ENCODE measurements at regions not wholly inside any gene's neighbourhood (a gene's known extent, or its start where the extent isn't known, plus 50 kb on each side); places are given as distances from the start of the nearest gene placed in this dataset.

- BruUV-seq (replicated peaks), result no TSS peak
- H3K4me3 Mint-ChIP-seq (ENCODE audit: low read depth, unreplicated experiment), result no peak overlapping the region
- intact Hi-C loops (cut with micrococcal nuclease; ENCODE audit: unreplicated experiment), result no loop called here
- H3K27ac Mint-ChIP-seq (ENCODE audit: unreplicated experiment), result no peak overlapping the region
- CTCF ChIA-PET, result no interaction called here
- no peaks in the 10 kb centered on the region for H3K36me3 Mint-ChIP-seq (ENCODE audit: insufficient read depth, unreplicated experiment)
- H3K27me3 Mint-ChIP-seq (ENCODE audit: unreplicated experiment), result no peaks in the 10 kb centered on the region
- no peaks in the 10 kb centered on the region for H3K9me3 Mint-ChIP-seq (ENCODE audit: low read depth, unreplicated experiment)
- no peak for TF ChIP-seq CTCF (IDR thresholded peaks at IDR 0.05; ENCODE audit: unreplicated experiment)
- no peak for DNase-seq
- peaks cover 7% of the 10 kb centered on the region for H3K4me1 Mint-ChIP-seq (ENCODE audit: low read depth, unreplicated experiment)
Observed at GRCh38 chr12:83317595-83317994, 630.9 kb downstream of the TMTC2 start.

- no TSS peak for BruUV-seq (replicated peaks)
- DNase-seq, result no peak
- H3K36me3 Mint-ChIP-seq (ENCODE audit: insufficient read depth, unreplicated experiment), result no peaks in the 10 kb centered on the region
- H3K4me3 Mint-ChIP-seq (ENCODE audit: low read depth, unreplicated experiment), result no peak overlapping the region
- intact Hi-C loops (cut with micrococcal nuclease; ENCODE audit: unreplicated experiment), result no loop called here
- H3K27me3 Mint-ChIP-seq (ENCODE audit: unreplicated experiment), result no peaks in the 10 kb centered on the region
- H3K27ac Mint-ChIP-seq (ENCODE audit: unreplicated experiment), result no peak overlapping the region
- CTCF ChIA-PET, result interaction anchor here (0.6 kb wide), 1 partner anchor 1424 kb away, joined by 4 read pairs; no protein-coding TSS in a partner anchor
- H3K9me3 Mint-ChIP-seq (ENCODE audit: low read depth, unreplicated experiment), result peaks cover 2% of the 10 kb centered on the region
- peaks cover 7% of the 10 kb centered on the region for H3K4me1 Mint-ChIP-seq (ENCODE audit: low read depth, unreplicated experiment)
- no peak for TF ChIP-seq CTCF (IDR thresholded peaks at IDR 0.05; ENCODE audit: unreplicated experiment)
Observed at GRCh38 chr12:83313827-83314226, 627.1 kb downstream of the TMTC2 start.

GRCh38 chr12:83313322-83313721, 626.6 kb downstream of the TMTC2 start:
- CTCF ChIA-PET, result no interaction called here
- no peak overlapping the region for H3K4me3 Mint-ChIP-seq (ENCODE audit: low read depth, unreplicated experiment)
- DNase-seq, result no peak
- H3K9me3 Mint-ChIP-seq (ENCODE audit: low read depth, unreplicated experiment), result peaks cover 2% of the 10 kb centered on the region
- H3K27me3 Mint-ChIP-seq (ENCODE audit: unreplicated experiment), result no peaks in the 10 kb centered on the region
- no peaks in the 10 kb centered on the region for H3K36me3 Mint-ChIP-seq (ENCODE audit: insufficient read depth, unreplicated experiment)
- no peak for TF ChIP-seq CTCF (IDR thresholded peaks at IDR 0.05; ENCODE audit: unreplicated experiment)
- H3K27ac Mint-ChIP-seq (ENCODE audit: unreplicated experiment), result no peak overlapping the region
- no TSS peak for BruUV-seq (replicated peaks)
- intact Hi-C loops (cut with micrococcal nuclease; ENCODE audit: unreplicated experiment), result no loop called here
- peaks cover 7% of the 10 kb centered on the region for H3K4me1 Mint-ChIP-seq (ENCODE audit: low read depth, unreplicated experiment)

- Mint-ChIP-seq H3K4me3 (ENCODE audit: low read depth, unreplicated experiment) (no peak overlapping the region), H3K9me3 (ENCODE audit: low read depth, unreplicated experiment) (peaks cover 6% of the 10 kb centered on the region)
Observed at GRCh38 chr12:83276904-83277303, 590.2 kb downstream of the TMTC2 start.

More at GRCh38 chr12:83276904-83277303, 590.2 kb downstream of the TMTC2 start:
- no peak for DNase-seq
- Mint-ChIP-seq H3K27ac (ENCODE audit: unreplicated experiment) (no peak overlapping the region), H3K36me3 (ENCODE audit: insufficient read depth, unreplicated experiment) (no peaks in the 10 kb centered on the region), H3K27me3 (ENCODE audit: unreplicated experiment) (no peaks in the 10 kb centered on the region), H3K4me1 (ENCODE audit: low read depth, unreplicated experiment) (no peaks in the 10 kb centered on the region)
- intact Hi-C loops (cut with micrococcal nuclease; ENCODE audit: unreplicated experiment), result no loop called here
- CTCF ChIA-PET, result no interaction called here
- TF ChIP-seq CTCF (IDR thresholded peaks at IDR 0.05; ENCODE audit: unreplicated experiment), result no peak
- BruUV-seq (replicated peaks), result no TSS peak
